GM12878 (cell line): ENCODE measurements at regions not wholly inside any gene's neighbourhood (a gene's known extent, or its start where the extent isn't known, plus 50 kb on each side); places are given as distances from the start of the nearest gene placed in this dataset.

Source experiments
- CTCF ChIP-seq, 3 experiments: IDR thresholded peaks in 2 of 3; conservative IDR thresholded peaks in 1 of 3; 2 replicates each; pipeline ENCODE4 v1.5.1; 2011; ENCODE audit warnings: low read depth in 3 of 3, low read length in 3 of 3, mild to moderate bottlenecking in 3 of 3, control low read depth in 2 of 3, moderate library complexity in 2 of 3, inconsistent platforms in 1 of 3, mixed read lengths in 1 of 3; ENCODE audit not compliant: control insufficient read depth in 2 of 3, insufficient read depth in 1 of 3; ENCODE audit errors: extremely low read depth in 1 of 3
- EGR1 ChIP-seq, 2 experiments: IDR thresholded peaks; 1 replicate in 1 of 2; 2 replicates in 1 of 2; pipeline ENCODE4 v1.6.1; 2011 to 2012; ENCODE audit warnings: low read depth in 2 of 2, low read length in 2 of 2, borderline replicate concordance in 1 of 2, mild to moderate bottlenecking in 1 of 2, moderate library complexity in 1 of 2
- EZH2 ChIP-seq: IDR thresholded peaks from 2 replicates; pipeline ENCODE4 v1.6.1; 2012; ENCODE audit warnings: low read depth, mild to moderate bottlenecking, control low read depth, inconsistent platforms, low read length, borderline replicate concordance; ENCODE audit not compliant: control insufficient read depth
- GABPA ChIP-seq: IDR thresholded peaks from 2 replicates; pipeline ENCODE4 v1.6.1; 2014; ENCODE audit warnings: antibody characterized with exemption, low read depth, mild to moderate bottlenecking, inconsistent platforms
- NR2C2 ChIP-seq: IDR thresholded peaks from 2 replicates; pipeline ENCODE4 v1.6.1; 2011; ENCODE audit warnings: borderline replicate concordance, low read depth; ENCODE audit not compliant: control insufficient read depth, insufficient read length
- NRF1 ChIP-seq: conservative IDR thresholded peaks from 2 replicates; pipeline ENCODE4 v1.6.1; 2011; ENCODE audit warnings: mild to moderate bottlenecking, low read depth, low read length, improper control_type of control experiment
- POLR2AphosphoS5 ChIP-seq: IDR thresholded peaks from 2 replicates; pipeline ENCODE4 v1.6.1; 2011; ENCODE audit warnings: mild to moderate bottlenecking, low read length, inconsistent platforms
- RAD21 ChIP-seq: IDR thresholded peaks from 2 replicates; pipeline ENCODE4 v1.6.1; 2011; ENCODE audit warnings: mild to moderate bottlenecking, low read depth, low read length, moderate library complexity; ENCODE audit not compliant: insufficient read depth
- STAT3 ChIP-seq: IDR thresholded peaks from 2 replicates; pipeline ENCODE4 v1.6.1; 2011; ENCODE audit warnings: low read depth, low read length, improper control_type of control experiment
- TBL1XR1 ChIP-seq: IDR thresholded peaks from 2 replicates; pipeline ENCODE4 v1.6.1; 2012; ENCODE audit warnings: low read depth, low read length, improper control_type of control experiment
- ZBED1 ChIP-seq: IDR thresholded peaks from 2 replicates; pipeline ENCODE4 v1.6.1; 2016; ENCODE audit warnings: borderline replicate concordance
- TF ChIP-seq, protein P1 (sequence below): fragments of 450-650 bp; IDR thresholded peaks from 2 replicates; pipeline ENCODE4 v1.6.1; 2017; ENCODE audit warnings: antibody characterized with exemption, mild to moderate bottlenecking, moderate library complexity
- TF ChIP-seq, protein P2 (sequence below): IDR thresholded peaks from 2 replicates; pipeline ENCODE4 v1.6.1; 2012; ENCODE audit warnings: low read length, inconsistent platforms
- TF ChIP-seq, protein P3 (sequence below): IDR thresholded peaks from 2 replicates; pipeline ENCODE4 v1.6.1; 2012; ENCODE audit warnings: mild to moderate bottlenecking, low read depth, low read length

- TF ChIP-seq, protein P1, sequence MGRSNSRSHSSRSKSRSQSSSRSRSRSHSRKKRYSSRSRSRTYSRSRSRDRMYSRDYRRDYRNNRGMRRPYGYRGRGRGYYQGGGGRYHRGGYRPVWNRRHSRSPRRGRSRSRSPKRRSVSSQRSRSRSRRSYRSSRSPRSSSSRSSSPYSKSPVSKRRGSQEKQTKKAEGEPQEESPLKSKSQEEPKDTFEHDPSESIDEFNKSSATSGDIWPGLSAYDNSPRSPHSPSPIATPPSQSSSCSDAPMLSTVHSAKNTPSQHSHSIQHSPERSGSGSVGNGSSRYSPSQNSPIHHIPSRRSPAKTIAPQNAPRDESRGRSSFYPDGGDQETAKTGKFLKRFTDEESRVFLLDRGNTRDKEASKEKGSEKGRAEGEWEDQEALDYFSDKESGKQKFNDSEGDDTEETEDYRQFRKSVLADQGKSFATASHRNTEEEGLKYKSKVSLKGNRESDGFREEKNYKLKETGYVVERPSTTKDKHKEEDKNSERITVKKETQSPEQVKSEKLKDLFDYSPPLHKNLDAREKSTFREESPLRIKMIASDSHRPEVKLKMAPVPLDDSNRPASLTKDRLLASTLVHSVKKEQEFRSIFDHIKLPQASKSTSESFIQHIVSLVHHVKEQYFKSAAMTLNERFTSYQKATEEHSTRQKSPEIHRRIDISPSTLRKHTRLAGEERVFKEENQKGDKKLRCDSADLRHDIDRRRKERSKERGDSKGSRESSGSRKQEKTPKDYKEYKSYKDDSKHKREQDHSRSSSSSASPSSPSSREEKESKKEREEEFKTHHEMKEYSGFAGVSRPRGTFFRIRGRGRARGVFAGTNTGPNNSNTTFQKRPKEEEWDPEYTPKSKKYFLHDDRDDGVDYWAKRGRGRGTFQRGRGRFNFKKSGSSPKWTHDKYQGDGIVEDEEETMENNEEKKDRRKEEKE, result no peak
- no peak for TF ChIP-seq POLR2AphosphoS5
- TF ChIP-seq TBL1XR1, result no peak
- no peak for TF ChIP-seq EGR1 (IDR thresholded peaks at IDR 0.05; ENCODE audit: borderline replicate concordance in 1 of 2, low read depth in 2 of 2, low read length in 2 of 2)
- TF ChIP-seq CTCF (IDR thresholded peaks at IDR 0.05 in 2 of 3, conservative IDR thresholded peaks at IDR 0.05 in 1 of 3; ENCODE audit: control insufficient read depth in 2 of 3, extremely low read depth in 1 of 3, insufficient read depth in 1 of 3, low read depth in 3 of 3, low read length in 3 of 3), result no peak
- no peak for TF ChIP-seq EZH2
- TF ChIP-seq, protein P2, sequence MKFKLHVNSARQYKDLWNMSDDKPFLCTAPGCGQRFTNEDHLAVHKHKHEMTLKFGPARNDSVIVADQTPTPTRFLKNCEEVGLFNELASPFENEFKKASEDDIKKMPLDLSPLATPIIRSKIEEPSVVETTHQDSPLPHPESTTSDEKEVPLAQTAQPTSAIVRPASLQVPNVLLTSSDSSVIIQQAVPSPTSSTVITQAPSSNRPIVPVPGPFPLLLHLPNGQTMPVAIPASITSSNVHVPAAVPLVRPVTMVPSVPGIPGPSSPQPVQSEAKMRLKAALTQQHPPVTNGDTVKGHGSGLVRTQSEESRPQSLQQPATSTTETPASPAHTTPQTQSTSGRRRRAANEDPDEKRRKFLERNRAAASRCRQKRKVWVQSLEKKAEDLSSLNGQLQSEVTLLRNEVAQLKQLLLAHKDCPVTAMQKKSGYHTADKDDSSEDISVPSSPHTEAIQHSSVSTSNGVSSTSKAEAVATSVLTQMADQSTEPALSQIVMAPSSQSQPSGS, result no peak
- no peak for TF ChIP-seq ZBED1
- TF ChIP-seq, protein P3, sequence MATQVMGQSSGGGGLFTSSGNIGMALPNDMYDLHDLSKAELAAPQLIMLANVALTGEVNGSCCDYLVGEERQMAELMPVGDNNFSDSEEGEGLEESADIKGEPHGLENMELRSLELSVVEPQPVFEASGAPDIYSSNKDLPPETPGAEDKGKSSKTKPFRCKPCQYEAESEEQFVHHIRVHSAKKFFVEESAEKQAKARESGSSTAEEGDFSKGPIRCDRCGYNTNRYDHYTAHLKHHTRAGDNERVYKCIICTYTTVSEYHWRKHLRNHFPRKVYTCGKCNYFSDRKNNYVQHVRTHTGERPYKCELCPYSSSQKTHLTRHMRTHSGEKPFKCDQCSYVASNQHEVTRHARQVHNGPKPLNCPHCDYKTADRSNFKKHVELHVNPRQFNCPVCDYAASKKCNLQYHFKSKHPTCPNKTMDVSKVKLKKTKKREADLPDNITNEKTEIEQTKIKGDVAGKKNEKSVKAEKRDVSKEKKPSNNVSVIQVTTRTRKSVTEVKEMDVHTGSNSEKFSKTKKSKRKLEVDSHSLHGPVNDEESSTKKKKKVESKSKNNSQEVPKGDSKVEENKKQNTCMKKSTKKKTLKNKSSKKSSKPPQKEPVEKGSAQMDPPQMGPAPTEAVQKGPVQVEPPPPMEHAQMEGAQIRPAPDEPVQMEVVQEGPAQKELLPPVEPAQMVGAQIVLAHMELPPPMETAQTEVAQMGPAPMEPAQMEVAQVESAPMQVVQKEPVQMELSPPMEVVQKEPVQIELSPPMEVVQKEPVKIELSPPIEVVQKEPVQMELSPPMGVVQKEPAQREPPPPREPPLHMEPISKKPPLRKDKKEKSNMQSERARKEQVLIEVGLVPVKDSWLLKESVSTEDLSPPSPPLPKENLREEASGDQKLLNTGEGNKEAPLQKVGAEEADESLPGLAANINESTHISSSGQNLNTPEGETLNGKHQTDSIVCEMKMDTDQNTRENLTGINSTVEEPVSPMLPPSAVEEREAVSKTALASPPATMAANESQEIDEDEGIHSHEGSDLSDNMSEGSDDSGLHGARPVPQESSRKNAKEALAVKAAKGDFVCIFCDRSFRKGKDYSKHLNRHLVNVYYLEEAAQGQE, result no peak
- no peak for TF ChIP-seq NRF1
- no peak for TF ChIP-seq NR2C2
- no peak for TF ChIP-seq RAD21
- TF ChIP-seq STAT3, result no peak
- TF ChIP-seq GABPA, result no peak
These were observed 122.3 kb upstream of the LHX1 start for GRCh38 chr17:36814958-36815357.
